Smooth muscle cell (in vitro differentiated cells): ENCODE measurements at regions not wholly inside any gene's neighbourhood (a gene's known extent, or its start where the extent isn't known, plus 50 kb on each side); places are given as distances from the start of the nearest gene placed in this dataset.

ENCODE experiments used
- DNase-seq: peaks from one replicate; lab custom pipeline; 2025; ENCODE audit not compliant: unreplicated experiment; lab: John Stamatoyannopoulos, UW
- H2AFZ ChIP-seq: fragments of 200-600 bp; sonication (generic); 2 replicates; pipeline ENCODE4 v1.6.0; 2016; ENCODE audit warnings: antibody characterized with exemption, low read depth, mild to moderate bottlenecking
- H3F3A ChIP-seq: fragments of 200-600 bp; sonication (generic); 2 replicates; pipeline ENCODE4 v1.6.0; 2017; ENCODE audit warnings: antibody characterized with exemption, low read depth
- H3K27ac ChIP-seq: fragments of 200-600 bp; sonication (generic); 2 replicates; pipeline ENCODE4 v1.5.1; 2016; ENCODE audit warnings: low read depth, mild to moderate bottlenecking
- H3K27me3 ChIP-seq: fragments of 200-600 bp; sonication (generic); 2 replicates; pipeline ENCODE4 v1.6.1; 2016; ENCODE audit warnings: low read depth, mild to moderate bottlenecking
- H3K36me3 ChIP-seq: fragments of 200-600 bp; sonication (generic); 2 replicates; pipeline ENCODE4 v1.5.1; 2016; ENCODE audit warnings: low read depth
- H3K4me1 ChIP-seq: fragments of 200-600 bp; sonication (generic); 2 replicates; pipeline ENCODE4 v1.5.1; 2016; ENCODE audit warnings: low read depth
- H3K4me2 ChIP-seq: fragments of 200-600 bp; sonication (generic); 2 replicates; pipeline ENCODE4 v1.6.0; 2016; ENCODE audit warnings: mild to moderate bottlenecking
- H3K4me3 ChIP-seq: fragments of 200-600 bp; sonication (generic); 2 replicates; pipeline ENCODE4 v1.5.1; 2016; ENCODE audit warnings: mild to moderate bottlenecking
- H3K79me2 ChIP-seq: fragments of 200-600 bp; sonication (generic); 2 replicates; pipeline ENCODE4 v1.6.0; 2016; ENCODE audit warnings: low read depth, mild to moderate bottlenecking
- H3K9ac ChIP-seq: fragments of 200-600 bp; sonication (generic); 2 replicates; pipeline ENCODE4 v1.6.0; 2016; ENCODE audit warnings: low read depth
- H3K9me3 ChIP-seq: fragments of 200-600 bp; sonication (generic); replicated peaks from 2 replicates; pipeline ENCODE4 v1.5.1; 2016; ENCODE audit warnings: low read depth
- H4K20me1 ChIP-seq: fragments of 200-600 bp; sonication (generic); 2 replicates; pipeline ENCODE4 v1.6.0; 2016; ENCODE audit warnings: low read depth
- WGBS: methylation state at CpG from one replicate; pipeline ENCODE4 v1.1.7; 2016; ENCODE audit warnings: low lambda C conversion rate; 5-methylcytosine and 5-hydroxymethylcytosine counted together
- TF ChIP-seq, protein P1 (sequence below): fragments of 200-600 bp; sonication (generic); IDR thresholded peaks from 2 replicates; pipeline ENCODE4 v1.5.1; 2017; ENCODE audit warnings: borderline replicate concordance, mild to moderate bottlenecking, antibody characterized with exemption; ENCODE audit not compliant: insufficient read depth, poor library complexity, severe bottlenecking

DNA sequence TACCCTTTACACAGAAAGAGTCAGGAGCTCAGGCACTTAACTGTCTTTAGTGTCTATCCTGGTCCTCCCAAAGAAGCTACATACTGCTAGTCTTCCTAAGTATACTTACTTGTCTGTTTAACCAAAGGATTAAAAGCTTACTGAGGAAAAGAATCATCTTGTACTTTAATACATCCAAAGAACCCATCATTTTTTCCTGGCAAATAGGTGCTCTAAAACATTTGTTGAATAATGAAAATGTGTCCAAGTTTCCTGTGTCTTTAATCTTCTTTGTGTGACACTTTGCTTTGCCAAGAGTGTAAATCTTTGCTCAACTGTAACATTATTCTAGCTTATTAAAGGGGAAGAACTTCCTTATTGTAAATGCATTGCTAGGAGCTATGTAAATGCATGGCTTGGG, 519.2 kb downstream of the OTOL1 start:
- Histone ChIP-seq H3K36me3 (no peaks in the 10 kb centered on the region), H3K4me3 (no peak overlapping the region), H3K27ac (no peak overlapping the region), H3K9me3 (no peaks in the 10 kb centered on the region), H3F3A (no peaks in the 10 kb centered on the region), H3K27me3 (no peaks in the 10 kb centered on the region), H3K9ac (no peak overlapping the region), H3K4me1 (no peaks in the 10 kb centered on the region), H3K4me2 (no peak overlapping the region), H2AFZ (no peak overlapping the region), H3K79me2 (no peaks in the 10 kb centered on the region), H4K20me1 (no peaks in the 10 kb centered on the region)
- DNase-seq = no peak
- TF ChIP-seq, protein P1, sequence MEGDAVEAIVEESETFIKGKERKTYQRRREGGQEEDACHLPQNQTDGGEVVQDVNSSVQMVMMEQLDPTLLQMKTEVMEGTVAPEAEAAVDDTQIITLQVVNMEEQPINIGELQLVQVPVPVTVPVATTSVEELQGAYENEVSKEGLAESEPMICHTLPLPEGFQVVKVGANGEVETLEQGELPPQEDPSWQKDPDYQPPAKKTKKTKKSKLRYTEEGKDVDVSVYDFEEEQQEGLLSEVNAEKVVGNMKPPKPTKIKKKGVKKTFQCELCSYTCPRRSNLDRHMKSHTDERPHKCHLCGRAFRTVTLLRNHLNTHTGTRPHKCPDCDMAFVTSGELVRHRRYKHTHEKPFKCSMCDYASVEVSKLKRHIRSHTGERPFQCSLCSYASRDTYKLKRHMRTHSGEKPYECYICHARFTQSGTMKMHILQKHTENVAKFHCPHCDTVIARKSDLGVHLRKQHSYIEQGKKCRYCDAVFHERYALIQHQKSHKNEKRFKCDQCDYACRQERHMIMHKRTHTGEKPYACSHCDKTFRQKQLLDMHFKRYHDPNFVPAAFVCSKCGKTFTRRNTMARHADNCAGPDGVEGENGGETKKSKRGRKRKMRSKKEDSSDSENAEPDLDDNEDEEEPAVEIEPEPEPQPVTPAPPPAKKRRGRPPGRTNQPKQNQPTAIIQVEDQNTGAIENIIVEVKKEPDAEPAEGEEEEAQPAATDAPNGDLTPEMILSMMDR = no peak

DNA sequence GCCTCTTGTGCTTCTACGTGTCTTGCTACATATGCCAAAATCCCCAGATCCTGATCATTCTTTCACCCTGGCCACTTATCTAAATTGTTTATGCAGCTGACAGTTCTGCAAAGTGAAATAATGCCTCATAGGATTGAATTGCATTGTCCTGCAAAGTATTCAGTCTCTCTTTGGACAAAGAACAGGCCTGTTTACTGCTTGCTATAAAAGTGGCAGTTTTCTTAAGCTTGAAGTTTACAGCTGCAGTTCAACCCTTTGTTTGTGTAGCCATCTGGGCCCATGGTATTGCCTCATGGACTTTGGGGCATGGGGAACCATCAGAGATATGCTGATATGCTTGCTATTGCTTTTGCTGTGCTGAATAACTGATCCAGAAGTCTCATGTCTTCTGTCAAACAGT, 523.2 kb downstream of the OTOL1 start:
- no peaks in the 10 kb centered on the region for H3F3A ChIP-seq
- H3K79me2 ChIP-seq = no peaks in the 10 kb centered on the region
- H2AFZ ChIP-seq = no peak overlapping the region
- H3K9ac ChIP-seq = no peak overlapping the region
- H3K4me1 ChIP-seq = no peaks in the 10 kb centered on the region
- H3K27ac ChIP-seq = no peak overlapping the region
- TF ChIP-seq, protein P1 = no peak
- H3K27me3 ChIP-seq = no peaks in the 10 kb centered on the region
- WGBS = 44% methylated on average over 1 of the region's 1 CpG
- no peak overlapping the region for H3K4me3 ChIP-seq
- H3K36me3 ChIP-seq = no peaks in the 10 kb centered on the region
- no peak overlapping the region for H3K4me2 ChIP-seq
- no peaks in the 10 kb centered on the region for H4K20me1 ChIP-seq
- no peak for DNase-seq
- H3K9me3 ChIP-seq = no peaks in the 10 kb centered on the region

DNA sequence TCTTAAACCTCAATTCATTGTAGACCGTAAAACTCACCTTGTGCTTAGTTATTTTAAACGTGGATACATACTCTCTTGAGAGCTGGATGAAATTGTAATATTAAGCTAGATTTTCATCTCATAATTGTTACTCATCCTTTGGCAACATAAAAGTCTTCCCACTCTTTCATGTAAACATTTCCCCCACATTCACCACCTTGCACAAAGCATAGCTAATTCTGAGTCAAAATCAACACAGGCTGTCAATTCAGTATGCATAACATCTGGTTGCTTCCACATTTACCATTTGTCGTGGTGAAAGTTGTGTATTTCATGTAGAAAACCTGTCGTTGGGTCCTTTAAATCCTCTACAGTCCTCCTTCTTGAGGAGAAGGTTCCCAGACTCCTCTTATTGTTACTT, 524.6 kb downstream of the OTOL1 start:
- no peaks in the 10 kb centered on the region for H3F3A ChIP-seq
- no peak overlapping the region for H3K27ac ChIP-seq
- H3K79me2 ChIP-seq = no peaks in the 10 kb centered on the region
- TF ChIP-seq, protein P1 = no peak
- H3K36me3 ChIP-seq = no peaks in the 10 kb centered on the region
- no peaks in the 10 kb centered on the region for H3K27me3 ChIP-seq
- no peak overlapping the region for H3K9ac ChIP-seq
- H3K9me3 ChIP-seq = no peaks in the 10 kb centered on the region
- no peak for DNase-seq
- H4K20me1 ChIP-seq = no peaks in the 10 kb centered on the region
- no peak overlapping the region for H3K4me3 ChIP-seq
- WGBS = 90% methylated on average over 4 of the region's 4 CpGs
- H3K4me1 ChIP-seq = no peaks in the 10 kb centered on the region
- no peak overlapping the region for H3K4me2 ChIP-seq
- H2AFZ ChIP-seq = no peak overlapping the region

DNA sequence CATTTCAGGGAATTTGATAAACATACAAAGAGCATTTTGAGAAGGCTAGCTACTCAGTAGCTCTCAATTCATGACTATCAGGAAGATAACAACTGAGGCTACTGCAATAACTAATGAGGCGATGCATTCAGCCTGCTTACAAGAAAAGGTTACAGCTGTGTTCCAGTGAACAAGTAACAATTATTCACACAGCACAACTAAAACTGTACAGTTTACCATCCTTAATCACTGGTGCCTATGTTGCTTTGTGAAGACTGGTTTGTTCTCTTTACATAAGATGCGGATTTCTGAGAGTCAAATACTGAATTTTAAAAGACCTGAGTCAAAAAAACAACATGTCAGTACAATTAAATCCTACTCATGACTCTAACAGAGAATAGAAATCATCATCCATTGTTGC, 526.3 kb downstream of the OTOL1 start:
- TF ChIP-seq, protein P1 = no peak
- Histone ChIP-seq H2AFZ (no peak overlapping the region), H3F3A (no peaks in the 10 kb centered on the region), H4K20me1 (no peaks in the 10 kb centered on the region), H3K9ac (no peak overlapping the region), H3K79me2 (no peaks in the 10 kb centered on the region), H3K9me3 (no peaks in the 10 kb centered on the region), H3K36me3 (no peaks in the 10 kb centered on the region), H3K27me3 (no peaks in the 10 kb centered on the region), H3K4me2 (no peak overlapping the region), H3K27ac (no peak overlapping the region), H3K4me1 (no peaks in the 10 kb centered on the region), H3K4me3 (no peak overlapping the region)
- 80% methylated on average over 2 of the region's 2 CpGs for WGBS
- no peak for DNase-seq
